Caco-2 (cell line): ENCODE measurements at regions not wholly inside any gene's neighbourhood (a gene's known extent, or its start where the extent isn't known, plus 50 kb on each side); places are given as distances from the start of the nearest gene placed in this dataset.

Experiments
- BruUV-seq: library from RNA; stranded (reverse); fragments of 400-500 nt; replicated peaks from 2 replicates; lab custom pipeline; 2021; lab: Mats Ljungman, UMichigan
- CTCF ChIA-PET: fragments of 300-600 bp; sonication (Branson Sonifier 250); formaldehyde crosslinking; loops from one replicate; lab custom pipeline; 2022; ENCODE audit warnings: antibody characterized with exemption; lab: Charles Lee
- POLR2A ChIA-PET: fragments of 300-600 bp; sonication (Branson Sonifier 250); formaldehyde crosslinking; loops from one replicate; lab custom pipeline; 2022; ENCODE audit warnings: antibody characterized with exemption; lab: Charles Lee
- DNase-seq, 2 experiments: peaks; one replicate each; pipeline versions ENCODE4 v3.0.0 to v3.0.0-alpha.2; 2020 to 2022
- H3K27me3 ChIP-seq: replicated peaks from 2 replicates; pipeline ENCODE4 v1.6.0; 2011; ENCODE audit warnings: low read length; ENCODE audit not compliant: control insufficient read depth, insufficient read depth
- H3K36me3 ChIP-seq: 2 replicates; pipeline ENCODE4 v1.5.1; 2011; ENCODE audit warnings: low read length; ENCODE audit not compliant: control insufficient read depth, insufficient read depth
- H3K4me1 ChIP-seq: fragments of 250-450 bp; sonication (Bioruptor Pico); 2 replicates; pipeline ENCODE4 v1.5.1; 2020; ENCODE audit warnings: mild to moderate bottlenecking
- H3K4me3 ChIP-seq: 2 replicates; pipeline ENCODE4 v1.5.1; 2011; ENCODE audit warnings: low read depth, mild to moderate bottlenecking, control low read depth, low read length
- H3K9me3 ChIP-seq: fragments of 250-450 bp; sonication (Bioruptor Pico); 2 replicates; pipeline ENCODE4 v1.5.1; 2020; ENCODE audit warnings: mild to moderate bottlenecking, moderate library complexity
- H3K27ac Mint-ChIP-seq: one replicate; pipeline ENCODE4 v1.8.0; 2022; ENCODE audit warnings: mixed read lengths; ENCODE audit not compliant: unreplicated experiment
- H3K27me3 Mint-ChIP-seq: one replicate; pipeline ENCODE4 v1.8.0; 2022; ENCODE audit warnings: mixed read lengths; ENCODE audit not compliant: insufficient read depth, unreplicated experiment
- H3K36me3 Mint-ChIP-seq: one replicate; pipeline ENCODE4 v1.8.0; 2022; ENCODE audit warnings: mild to moderate bottlenecking, mixed read lengths; ENCODE audit not compliant: insufficient read depth, unreplicated experiment
- H3K4me1 Mint-ChIP-seq: one replicate; pipeline ENCODE4 v1.8.0; 2022; ENCODE audit warnings: low read depth, mixed read lengths; ENCODE audit not compliant: unreplicated experiment
- H3K4me3 Mint-ChIP-seq: one replicate; pipeline ENCODE4 v1.8.0; 2022; ENCODE audit warnings: mild to moderate bottlenecking, moderate library complexity, mixed read lengths; ENCODE audit not compliant: unreplicated experiment
- H3K9me3 Mint-ChIP-seq: one replicate; pipeline ENCODE4 v1.8.0; 2022; ENCODE audit warnings: mixed read lengths; ENCODE audit not compliant: unreplicated experiment
- intact Hi-C: fragments of 100-400 bp; cut with micrococcal nuclease; formaldehyde crosslinking; loops from one replicate; pipeline ENCODE4 v1.10.0; 2022; ENCODE audit not compliant: unreplicated experiment
- TF ChIP-seq, protein P1 (sequence below), 2 experiments: fragments of 200-600 bp in 1 of 2; IDR thresholded peaks; 1 replicate in 1 of 2; 2 replicates in 1 of 2; pipeline versions ENCODE4 v1.5.1 to v1.8.0; 2011 to 2022; ENCODE audit warnings: antibody characterized with exemption in 1 of 2, control low read depth in 1 of 2, inconsistent platforms in 1 of 2, low read depth in 1 of 2, low read length in 1 of 2, mild to moderate bottlenecking in 1 of 2, moderate library complexity in 1 of 2; ENCODE audit not compliant: insufficient read depth in 1 of 2, severe bottlenecking in 1 of 2, unreplicated experiment in 1 of 2

GRCh38 chr2:150417278-150417677 is 70.2 kb downstream of the RND3 start:
- POLR2A ChIA-PET, result no interaction called here
- Mint-ChIP-seq H3K9me3 (peaks cover 10% of the 10 kb centered on the region), H3K27ac (no peak overlapping the region), H3K4me3 (no peak overlapping the region), H3K4me1 (peaks cover 29% of the 10 kb centered on the region), H3K36me3 (no peaks in the 10 kb centered on the region), H3K27me3 (no peaks in the 10 kb centered on the region)
- BruUV-seq, result no TSS peak
- Histone ChIP-seq H3K36me3 (no peaks in the 10 kb centered on the region), H3K4me3 (no peak overlapping the region), H3K4me1 (peaks cover 32% of the 10 kb centered on the region), H3K9me3 (peaks cover 7% of the 10 kb centered on the region; the same call in 1 of the 2 replicates), H3K27me3 (no peaks in the 10 kb centered on the region)
- TF ChIP-seq, protein P1, sequence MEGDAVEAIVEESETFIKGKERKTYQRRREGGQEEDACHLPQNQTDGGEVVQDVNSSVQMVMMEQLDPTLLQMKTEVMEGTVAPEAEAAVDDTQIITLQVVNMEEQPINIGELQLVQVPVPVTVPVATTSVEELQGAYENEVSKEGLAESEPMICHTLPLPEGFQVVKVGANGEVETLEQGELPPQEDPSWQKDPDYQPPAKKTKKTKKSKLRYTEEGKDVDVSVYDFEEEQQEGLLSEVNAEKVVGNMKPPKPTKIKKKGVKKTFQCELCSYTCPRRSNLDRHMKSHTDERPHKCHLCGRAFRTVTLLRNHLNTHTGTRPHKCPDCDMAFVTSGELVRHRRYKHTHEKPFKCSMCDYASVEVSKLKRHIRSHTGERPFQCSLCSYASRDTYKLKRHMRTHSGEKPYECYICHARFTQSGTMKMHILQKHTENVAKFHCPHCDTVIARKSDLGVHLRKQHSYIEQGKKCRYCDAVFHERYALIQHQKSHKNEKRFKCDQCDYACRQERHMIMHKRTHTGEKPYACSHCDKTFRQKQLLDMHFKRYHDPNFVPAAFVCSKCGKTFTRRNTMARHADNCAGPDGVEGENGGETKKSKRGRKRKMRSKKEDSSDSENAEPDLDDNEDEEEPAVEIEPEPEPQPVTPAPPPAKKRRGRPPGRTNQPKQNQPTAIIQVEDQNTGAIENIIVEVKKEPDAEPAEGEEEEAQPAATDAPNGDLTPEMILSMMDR (IDR thresholded peaks at IDR 0.05; ENCODE audit: insufficient read depth in 1 of 2, low read depth in 1 of 2, low read length in 1 of 2, severe bottlenecking in 1 of 2, unreplicated experiment in 1 of 2), result no peak
- intact Hi-C loops, result no loop called here
- peak in 1 of 2 experiments; percentile 45 for DNase-seq
- CTCF ChIA-PET, result interaction anchor here (1.2 kb wide), 1 partner anchor 184 kb away, joined by 3 read pairs; no protein-coding TSS in a partner anchor

GRCh38 chr2:150415022-150415421 is 72.4 kb downstream of the RND3 start:
- no peak for DNase-seq
- ChIA-PET POLR2A (no interaction called here), CTCF (no interaction called here)
- H3K4me3 Mint-ChIP-seq, result no peak overlapping the region
- no TSS peak for BruUV-seq
- Histone ChIP-seq H3K4me3 (no peak overlapping the region), H3K4me1 (peaks cover 42% of the 10 kb centered on the region), H3K36me3 (no peaks in the 10 kb centered on the region), H3K27me3 (no peaks in the 10 kb centered on the region), H3K9me3 (peaks cover 9% of the 10 kb centered on the region; the same call in 1 of the 2 replicates)
- peaks cover 7% of the 10 kb centered on the region for H3K36me3 Mint-ChIP-seq
- no peak overlapping the region for H3K27ac Mint-ChIP-seq
- H3K4me1 Mint-ChIP-seq, result peaks cover 30% of the 10 kb centered on the region
- TF ChIP-seq, protein P1 (IDR thresholded peaks at IDR 0.05; ENCODE audit: insufficient read depth in 1 of 2, low read depth in 1 of 2, low read length in 1 of 2, severe bottlenecking in 1 of 2, unreplicated experiment in 1 of 2), result no peak
- H3K9me3 Mint-ChIP-seq, result peaks cover 10% of the 10 kb centered on the region
- intact Hi-C loops, result no loop called here
- no peaks in the 10 kb centered on the region for H3K27me3 Mint-ChIP-seq

GRCh38 chr2:150413910-150414309 is 73.6 kb downstream of the RND3 start:
- Mint-ChIP-seq H3K27ac (no peak overlapping the region), H3K36me3 (peaks cover 7% of the 10 kb centered on the region), H3K4me1 (peaks cover 27% of the 10 kb centered on the region), H3K9me3 (peaks cover 10% of the 10 kb centered on the region), H3K27me3 (no peaks in the 10 kb centered on the region), H3K4me3 (no peak overlapping the region)
- POLR2A ChIA-PET, result no interaction called here
- BruUV-seq, result no TSS peak
- TF ChIP-seq, protein P1 (IDR thresholded peaks at IDR 0.05; ENCODE audit: insufficient read depth in 1 of 2, low read depth in 1 of 2, low read length in 1 of 2, severe bottlenecking in 1 of 2, unreplicated experiment in 1 of 2), result no peak
- Histone ChIP-seq H3K36me3 (no peaks in the 10 kb centered on the region), H3K27me3 (no peaks in the 10 kb centered on the region), H3K4me3 (no peak overlapping the region), H3K9me3 (peaks cover 9% of the 10 kb centered on the region; the same call in 1 of the 2 replicates), H3K4me1 (peaks cover 45% of the 10 kb centered on the region)
- CTCF ChIA-PET, result no interaction called here
- intact Hi-C loops, result no loop called here
- no peak for DNase-seq
